HG03175 (cell line): ENCODE measurements at regions not wholly inside any gene's neighbourhood (a gene's known extent, or its start where the extent isn't known, plus 50 kb on each side); places are given as distances from the start of the nearest gene placed in this dataset.

Experiments
- ATAC-seq: cut with Tn5 transposase; IDR thresholded peaks from one replicate; pipeline ENCODE4 v1.9.1; 2021; ENCODE audit warnings: mild to moderate bottlenecking, moderate library complexity; ENCODE audit not compliant: unreplicated experiment

GRCh38 chr1:65741993-65742392 lies 50.7 kb upstream of the PDE4B start:
- no peak for ATAC-seq
